ENCODE measurements at regions not wholly inside any gene's neighbourhood (a gene's known extent, or its start where the extent isn't known, plus 50 kb on each side); places are given as distances from the start of the nearest gene placed in this dataset.

GRCh38 chr20:24828992-24829648, 119.9 kb upstream of the CST7 start:
- DNase-seq (ENCODE audit: low read depth, low spot score): no peak
- no peak overlapping the region for H3K27ac ChIP-seq

DNA sequence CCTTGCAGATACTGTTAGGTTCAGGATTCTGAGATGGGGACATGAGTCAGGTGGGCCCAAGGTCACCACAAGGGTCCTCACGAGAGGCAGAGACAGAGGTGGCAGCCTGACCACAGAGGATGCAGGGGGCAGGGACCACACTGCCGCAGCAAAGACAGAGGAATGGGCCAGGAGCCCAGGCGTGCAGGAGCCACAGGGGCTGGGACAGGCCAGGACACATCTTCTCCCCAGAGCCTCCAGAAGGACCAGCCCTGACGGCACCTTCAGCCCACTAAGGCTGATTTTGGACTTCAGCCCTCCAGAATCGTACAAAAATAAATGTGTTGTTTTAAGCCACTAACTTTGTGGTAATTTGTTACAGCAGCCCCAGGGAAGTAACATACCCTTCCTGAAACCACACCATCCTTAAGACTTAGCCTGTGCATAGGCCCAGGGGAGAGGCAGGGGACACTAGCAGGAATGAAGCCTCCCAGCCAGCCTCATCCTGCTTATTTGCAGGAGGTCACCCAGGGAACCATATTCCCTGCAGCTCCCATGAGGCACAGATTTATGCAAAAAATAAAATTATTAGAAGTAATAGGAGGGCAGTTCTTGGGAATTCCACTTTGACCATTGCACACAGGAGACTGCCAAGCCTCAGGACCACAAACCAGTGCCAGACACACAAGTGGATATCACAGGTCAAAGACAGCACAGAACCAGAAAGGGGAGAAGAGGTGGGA, 119.3 kb upstream of the CST7 start:
- DNase-seq (ENCODE audit: low read depth, low spot score): no peak
- H3K27ac ChIP-seq: no peak overlapping the region

GRCh38 chr20:24830649-24831048, 118.4 kb upstream of the CST7 start:
- H3K27ac ChIP-seq: no peak overlapping the region
- no peak for DNase-seq (ENCODE audit: low read depth, low spot score)

GRCh38 chr20:24831232-24831631, 117.8 kb upstream of the CST7 start:
- DNase-seq (ENCODE audit: low read depth, low spot score): no peak
- H3K27ac ChIP-seq: no peak overlapping the region

GRCh38 chr20:24832518-24832917, 116.6 kb upstream of the CST7 start:
- DNase-seq (ENCODE audit: low read depth, low spot score): no peak
- no peak overlapping the region for H3K27ac ChIP-seq

- H3K27ac ChIP-seq: no peak overlapping the region
- no peak for DNase-seq (ENCODE audit: low read depth, low spot score)
Observed at GRCh38 chr20:24833592-24833991, 115.5 kb upstream of the CST7 start.

DNA sequence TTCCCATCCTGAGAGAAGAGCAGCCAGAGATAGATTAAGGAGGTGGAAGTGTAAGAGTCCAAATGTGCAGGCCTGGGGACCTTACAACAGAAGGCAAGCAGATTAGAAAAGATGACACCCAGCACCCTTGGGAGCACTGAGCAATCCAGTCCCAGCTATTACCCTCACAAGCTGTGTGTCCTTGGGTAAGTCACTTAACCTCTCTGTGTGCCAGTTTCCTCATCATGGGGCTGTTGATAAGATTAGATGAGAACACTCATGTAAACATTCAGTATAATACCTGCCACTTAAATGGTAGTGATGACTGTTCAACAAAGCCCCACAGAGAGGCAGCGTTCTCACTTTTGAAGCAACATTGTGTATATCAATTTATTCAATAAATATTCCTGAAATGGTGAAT, 114.8 kb upstream of the CST7 start:
- no peak for DNase-seq (ENCODE audit: low read depth, low spot score)
- H3K27ac ChIP-seq: no peak overlapping the region

- no peak overlapping the region for H3K27ac ChIP-seq
- DNase-seq (ENCODE audit: low read depth, low spot score): no peak
Observed at GRCh38 chr20:24835195-24835594, 113.9 kb upstream of the CST7 start.

DNA sequence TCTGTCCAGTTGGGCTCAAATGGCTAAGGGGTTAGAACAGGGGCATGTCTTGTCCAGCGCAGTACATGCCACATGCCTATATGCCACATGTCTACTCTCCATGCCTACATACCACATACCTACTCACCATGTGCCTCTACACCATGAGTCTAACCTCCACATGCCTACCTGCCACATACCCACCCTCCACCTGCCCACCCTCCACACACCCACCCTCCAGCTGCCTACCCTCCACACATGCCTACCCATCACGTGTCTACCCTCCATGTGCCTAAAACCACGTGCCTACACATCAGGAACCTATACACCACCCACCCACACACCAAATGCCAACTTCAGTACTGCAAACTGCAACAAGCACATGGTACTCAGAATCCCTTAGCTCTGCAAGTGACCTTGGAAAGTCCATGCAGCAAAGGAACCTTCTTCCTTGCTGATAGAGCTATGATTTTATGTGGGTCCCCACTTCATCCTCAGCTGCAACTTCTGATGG, 113.0 kb upstream of the CST7 start:
- no peak overlapping the region for H3K27ac ChIP-seq
- no peak for DNase-seq (ENCODE audit: low read depth, low spot score)

DNA sequence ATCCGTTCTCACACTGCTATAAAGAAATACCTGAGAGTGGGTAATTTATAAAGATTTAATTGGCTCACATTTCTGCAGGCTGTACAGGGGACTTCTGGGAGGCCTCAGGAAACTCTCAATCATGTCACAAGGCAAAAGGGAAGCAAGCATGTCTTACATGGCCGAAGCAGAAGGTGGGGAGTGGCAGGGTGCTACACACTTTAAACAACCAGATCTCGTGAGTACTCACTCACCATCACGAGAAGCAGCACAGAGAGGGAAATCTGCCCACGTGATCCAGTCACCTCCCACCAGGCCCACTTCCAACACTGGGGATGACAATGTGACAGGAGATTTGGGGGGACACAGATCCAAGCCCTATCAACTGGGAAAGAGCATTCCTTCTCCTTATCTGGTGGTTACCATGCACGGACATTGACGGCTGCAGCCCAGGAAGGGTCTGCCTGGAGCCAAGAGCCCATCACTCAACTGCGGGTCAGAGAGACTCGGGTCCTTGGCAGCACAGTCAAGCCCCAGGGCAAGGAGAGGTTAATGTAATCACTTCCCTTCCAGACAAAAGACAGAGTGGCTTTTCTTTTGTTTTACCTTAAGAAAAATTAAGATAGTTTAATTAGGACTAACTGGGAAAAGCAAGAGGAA, 112.3 kb upstream of the CST7 start:
- no peak overlapping the region for H3K27ac ChIP-seq
- DNase-seq (ENCODE audit: low read depth, low spot score): no peak

GRCh38 chr20:24837781-24838450, 111.2 kb upstream of the CST7 start:
- H3K27ac ChIP-seq: peak overlapping the region; percentile 25
- DNase-seq (ENCODE audit: low read depth, low spot score): peak; percentile 27

DNA sequence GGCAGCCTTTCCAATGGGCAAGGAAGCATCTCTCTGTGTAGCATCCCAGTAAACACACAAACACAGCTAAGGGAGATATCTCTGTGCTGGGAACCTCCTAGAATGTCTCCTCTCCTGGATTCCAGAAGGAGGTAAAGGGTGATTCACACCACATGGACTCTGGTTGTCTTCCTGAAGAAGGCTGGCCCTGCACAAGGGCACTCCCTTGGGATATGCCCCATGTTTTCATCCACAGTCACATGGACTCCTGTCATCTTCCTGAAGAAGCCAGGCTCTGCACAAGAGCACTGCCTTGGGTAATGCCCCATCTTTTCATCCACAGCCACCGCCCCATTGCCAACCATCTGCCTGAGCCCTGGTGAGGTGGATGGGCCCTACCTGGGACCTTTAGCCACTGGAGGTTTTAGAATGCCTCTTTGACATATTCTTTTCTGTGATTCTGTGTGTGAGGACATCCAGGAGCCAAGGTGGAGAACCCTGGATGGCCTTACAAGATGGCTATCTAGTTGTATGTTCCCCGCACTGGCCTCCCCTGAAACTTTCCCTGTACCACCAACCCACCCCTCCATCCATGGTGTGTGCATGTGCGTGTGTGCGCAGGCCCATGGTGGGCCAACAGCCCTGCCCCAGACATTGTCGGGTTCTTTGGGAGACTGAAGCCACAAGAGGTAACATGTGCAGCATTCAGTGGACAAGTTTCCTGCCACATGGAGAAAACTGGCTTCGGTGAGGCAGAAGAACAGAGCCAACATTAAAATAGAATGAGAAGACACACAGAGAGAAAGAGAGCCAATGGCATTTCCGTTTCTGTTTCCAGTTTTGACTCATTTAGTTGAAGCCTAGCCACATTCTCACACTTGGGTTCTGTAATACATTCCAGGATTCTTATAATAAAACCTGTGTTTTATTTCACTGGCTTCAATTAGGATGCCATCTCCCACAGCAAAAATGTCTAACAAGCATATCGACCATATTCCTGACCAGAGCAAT, 110.2 kb upstream of the CST7 start:
- no peak for DNase-seq (ENCODE audit: low read depth, low spot score)
- peak overlapping the region; percentile 25 for H3K27ac ChIP-seq

DNA sequence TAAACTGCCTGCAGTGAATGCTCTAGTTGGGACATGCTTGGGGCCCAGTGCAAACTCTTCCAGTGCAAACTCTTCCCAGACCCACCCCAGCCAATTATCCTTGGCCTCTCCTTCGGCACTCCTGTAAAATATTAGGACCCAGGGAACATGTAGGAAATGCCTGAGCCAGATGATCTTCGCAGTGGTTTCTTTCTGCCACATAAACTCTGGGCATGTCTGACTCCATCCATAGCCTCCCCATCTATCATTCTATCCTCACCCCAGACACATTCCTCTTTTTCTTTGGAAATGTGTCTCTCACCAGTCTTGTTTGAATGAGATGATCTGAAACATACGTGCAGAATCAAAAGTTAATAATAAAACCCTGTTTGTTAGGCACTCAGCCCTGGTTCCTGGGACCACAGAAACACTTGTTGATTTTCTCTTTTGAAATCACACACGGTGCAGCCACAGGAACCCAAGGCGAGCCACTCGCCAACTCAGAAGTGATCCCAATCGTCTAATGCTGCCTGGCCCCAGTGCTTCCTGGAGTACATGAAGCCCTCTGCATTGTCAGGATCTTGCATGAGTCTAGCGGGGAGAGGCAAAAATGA, 108.9 kb upstream of the CST7 start:
- no peak for DNase-seq (ENCODE audit: low read depth, low spot score)
- no peak overlapping the region for H3K27ac ChIP-seq

DNA sequence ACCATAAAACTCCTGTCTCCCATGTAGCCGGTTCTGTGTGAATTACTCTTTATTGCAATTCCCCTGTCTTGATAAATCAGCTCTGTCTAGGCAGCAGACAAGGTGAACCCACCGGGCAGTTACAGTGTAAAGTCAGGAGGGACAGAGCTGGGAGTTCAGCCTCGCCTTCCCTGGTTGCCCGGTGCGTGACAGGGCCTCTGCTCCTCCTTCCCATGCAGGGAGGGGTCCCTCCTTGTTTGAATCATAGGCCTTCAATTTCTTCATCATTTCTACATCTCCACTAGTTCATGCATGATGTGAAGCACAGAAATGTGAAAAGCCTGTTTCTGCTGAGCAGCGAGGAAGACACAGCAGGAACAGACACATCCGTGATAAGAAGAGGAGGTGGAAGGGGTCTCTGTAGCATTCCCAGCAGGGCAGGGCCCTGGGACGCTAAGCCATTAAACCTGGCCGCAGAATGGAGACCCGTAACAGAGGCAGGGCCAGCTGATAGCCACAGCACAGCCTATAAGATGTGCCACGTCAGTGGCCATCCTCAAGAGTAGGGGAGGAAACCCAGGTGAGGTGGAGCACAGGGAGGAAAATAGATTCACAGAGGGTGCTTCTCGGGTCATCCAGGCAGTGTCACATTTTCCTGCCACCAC, 106.7 kb upstream of the CST7 start:
- no peak for DNase-seq (ENCODE audit: low read depth, low spot score)
- H3K27ac ChIP-seq: peak overlapping the region; percentile 34

DNA sequence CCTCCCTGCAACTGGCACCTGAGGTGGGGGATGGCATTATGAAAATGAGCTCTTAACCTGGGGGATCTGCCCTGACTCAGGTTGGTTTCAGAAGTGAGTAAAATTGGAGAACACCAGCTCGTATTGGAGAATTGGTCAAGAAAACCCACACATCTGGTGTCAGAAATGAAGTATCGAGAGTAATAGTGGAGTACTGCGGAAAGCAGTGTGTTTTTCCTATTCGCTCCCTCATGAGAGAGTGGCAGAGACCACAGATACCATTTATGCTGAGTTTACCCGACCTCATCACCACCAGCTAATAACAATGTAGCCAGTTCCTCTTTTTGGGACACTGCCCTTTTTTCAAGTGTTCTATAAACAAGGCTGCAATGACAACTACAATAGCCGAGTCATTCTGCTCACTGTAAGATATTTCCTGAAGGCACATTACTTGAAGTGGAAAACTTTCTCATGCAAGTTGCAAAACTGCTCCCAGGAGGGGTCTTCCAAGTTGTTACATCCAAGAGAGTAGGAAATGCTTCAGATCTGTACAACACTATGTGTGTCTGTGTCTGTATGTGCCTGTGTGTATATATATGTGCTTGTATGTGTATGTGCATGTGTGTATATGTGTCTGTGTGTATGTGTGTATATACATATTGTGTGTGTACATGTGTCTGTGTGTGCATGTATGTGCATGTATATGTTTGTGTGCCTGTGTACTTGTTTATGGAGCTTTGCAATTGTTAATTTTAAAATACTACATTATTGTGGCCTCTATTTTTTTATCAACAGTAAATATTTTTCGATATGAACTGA, 106.0 kb upstream of the CST7 start:
- H3K27ac ChIP-seq: no peak overlapping the region
- DNase-seq (ENCODE audit: low read depth, low spot score): no peak

GRCh38 chr20:24850176-24850575, 98.9 kb upstream of the CST7 start:
- no peak for DNase-seq (ENCODE audit: low read depth, low spot score)
- no peak overlapping the region for H3K27ac ChIP-seq

- DNase-seq (ENCODE audit: low read depth, low spot score): no peak
- no peak overlapping the region for H3K27ac ChIP-seq
Observed at GRCh38 chr20:24851346-24852019, 97.6 kb upstream of the CST7 start.

GRCh38 chr20:24853916-24854315, 95.2 kb upstream of the CST7 start:
- H3K27ac ChIP-seq: no peak overlapping the region
- DNase-seq (ENCODE audit: low read depth, low spot score): no peak

Data from epithelial cell of prostate (primary cell).